Thymus (tissue), 11 donors: ENCODE measurements at regions not wholly inside any gene's neighbourhood (a gene's known extent, or its start where the extent isn't known, plus 50 kb on each side); places are given as distances from the start of the nearest gene placed in this dataset.
"Not testable (repeated sequence)": the region's sequence is repeated elsewhere in the genome, so short reads cannot be mapped to it uniquely, and the experiment has no call there.

Source experiments
- DNase-seq, 9 donors: peaks; one replicate each; pipeline ENCODE4 v3.0.0-alpha.2; 2013; ENCODE audit warnings: low spot score in 9 of 9, low read depth in 6 of 9, missing footprints in 1 of 9
- H3K27ac ChIP-seq, 2 donors: one replicate each; pipeline ENCODE4 v1.5.1; 2013; ENCODE audit warnings: control low read depth in 1 of 2, low read depth in 1 of 2, low read length in 1 of 2, mild to moderate bottlenecking in 1 of 2, moderate library complexity in 1 of 2
- H3K27me3 ChIP-seq, 2 donors: one replicate each; pipeline ENCODE4 v1.5.1; 2013; ENCODE audit warnings: low read length in 1 of 2; ENCODE audit not compliant: control insufficient read depth in 2 of 2, insufficient read depth in 1 of 2
- H3K36me3 ChIP-seq, 2 donors: one replicate each; pipeline ENCODE4 v1.5.1; 2013; ENCODE audit warnings: low read length in 1 of 2, mild to moderate bottlenecking in 1 of 2, moderate library complexity in 1 of 2; ENCODE audit not compliant: control insufficient read depth in 2 of 2, insufficient read depth in 2 of 2
- H3K4me1 ChIP-seq, 2 donors: one replicate each; pipeline ENCODE4 v1.5.1; 2013; ENCODE audit warnings: low read length in 2 of 2; ENCODE audit not compliant: control insufficient read depth in 2 of 2, insufficient read depth in 2 of 2
- H3K4me3 ChIP-seq, 2 donors: one replicate each; pipeline ENCODE4 v1.5.1; 2013; ENCODE audit warnings: low read length in 2 of 2, control low read depth in 1 of 2, mild to moderate bottlenecking in 1 of 2
- H3K9me3 ChIP-seq, 2 donors: one replicate each; pipeline ENCODE4 v1.5.1; 2013; ENCODE audit warnings: low read length in 1 of 2, mild to moderate bottlenecking in 1 of 2; ENCODE audit not compliant: control insufficient read depth in 2 of 2, insufficient read depth in 1 of 2
- WGBS: extraction: QIAGEN DNeasy Blood & Tissue Kit; methylation state at CpG from one replicate; pipeline ENCODE4 v1.1.7; 2013; 5-methylcytosine and 5-hydroxymethylcytosine counted together
- donor health status: healthy.

DNA sequence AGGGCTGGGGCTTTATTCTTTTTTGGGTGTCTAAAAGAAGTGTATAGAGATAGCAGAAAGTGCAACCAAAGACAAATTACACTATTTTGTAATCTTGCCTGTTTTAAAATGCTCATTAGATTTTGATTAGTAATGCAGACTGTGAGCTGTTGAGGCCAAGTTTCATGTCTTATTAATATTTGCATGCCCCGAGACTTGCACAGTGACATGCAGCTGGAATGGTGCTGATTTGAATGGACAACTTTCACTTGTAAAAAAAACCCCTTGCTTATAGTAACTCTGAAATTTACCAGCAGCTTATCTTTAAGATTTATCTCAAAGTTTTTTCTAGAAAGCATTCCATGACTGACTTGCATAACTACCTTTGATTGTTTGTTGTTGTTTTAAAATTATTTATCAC is 835.1 kb upstream of the IGFBP7 start:
- no peaks in the 10 kb centered on the region for H3K36me3 ChIP-seq
- H3K27ac ChIP-seq: no peak overlapping the region
- no peak for DNase-seq
- H3K4me3 ChIP-seq: no peak overlapping the region
- no peaks in the 10 kb centered on the region for H3K4me1 ChIP-seq
- 92% methylated on average over 1 of the region's 1 CpG for WGBS
- no peaks in the 10 kb centered on the region for H3K27me3 ChIP-seq
- H3K9me3 ChIP-seq: no peaks in the 10 kb centered on the region

DNA sequence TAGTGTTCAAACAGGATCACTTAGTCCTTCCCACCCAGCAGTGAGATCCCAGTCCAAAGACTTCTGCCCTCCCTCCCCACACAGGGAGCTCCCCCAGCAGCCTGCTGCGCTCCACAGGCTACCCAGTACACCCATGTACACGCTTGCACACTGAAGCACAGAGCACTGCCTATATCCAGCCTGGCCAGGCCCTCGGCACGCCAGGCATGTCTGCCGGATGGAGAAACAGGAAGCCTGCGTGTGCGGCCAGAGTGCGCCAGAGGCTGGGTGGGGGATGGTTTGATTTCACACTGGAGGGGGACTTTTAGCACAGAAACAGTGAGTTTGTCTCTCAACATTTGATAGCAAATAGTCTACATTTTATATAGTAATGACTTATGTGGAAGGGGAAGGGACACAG is 833.5 kb upstream of the IGFBP7 start:
- H3K27ac ChIP-seq: no peak overlapping the region
- no peaks in the 10 kb centered on the region for H3K9me3 ChIP-seq
- WGBS: 53% methylated on average over 8 of the region's 8 CpGs
- no peaks in the 10 kb centered on the region for H3K4me1 ChIP-seq
- no peaks in the 10 kb centered on the region for H3K36me3 ChIP-seq
- DNase-seq: no peak
- no peaks in the 10 kb centered on the region for H3K27me3 ChIP-seq
- no peak overlapping the region for H3K4me3 ChIP-seq

DNA sequence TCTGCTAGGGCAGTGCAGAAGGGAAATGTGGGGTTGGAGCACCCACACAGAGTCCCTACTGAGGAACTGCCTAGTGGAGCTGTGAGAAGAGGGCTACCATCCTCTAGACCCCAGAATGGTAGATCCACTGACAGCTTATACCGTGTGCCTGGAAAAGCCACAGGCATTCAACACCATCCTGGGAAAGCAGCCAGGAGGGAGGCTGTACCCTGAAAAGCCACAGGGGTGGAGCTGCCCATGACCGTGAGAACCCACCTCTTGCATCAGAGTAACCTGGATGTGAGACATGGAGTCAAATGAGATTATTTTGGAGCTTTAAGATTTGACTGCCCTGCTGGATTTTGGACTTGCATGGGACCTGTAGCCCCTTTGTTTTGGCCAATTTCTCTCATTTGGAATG is 827.1 kb upstream of the IGFBP7 start:
- 93% methylated on average over 2 of the region's 2 CpGs for WGBS
- H3K4me1 ChIP-seq, H3K27ac ChIP-seq, H3K4me3 ChIP-seq, H3K27me3 ChIP-seq, DNase-seq, H3K9me3 ChIP-seq, H3K36me3 ChIP-seq: not testable (repeated sequence)

DNA sequence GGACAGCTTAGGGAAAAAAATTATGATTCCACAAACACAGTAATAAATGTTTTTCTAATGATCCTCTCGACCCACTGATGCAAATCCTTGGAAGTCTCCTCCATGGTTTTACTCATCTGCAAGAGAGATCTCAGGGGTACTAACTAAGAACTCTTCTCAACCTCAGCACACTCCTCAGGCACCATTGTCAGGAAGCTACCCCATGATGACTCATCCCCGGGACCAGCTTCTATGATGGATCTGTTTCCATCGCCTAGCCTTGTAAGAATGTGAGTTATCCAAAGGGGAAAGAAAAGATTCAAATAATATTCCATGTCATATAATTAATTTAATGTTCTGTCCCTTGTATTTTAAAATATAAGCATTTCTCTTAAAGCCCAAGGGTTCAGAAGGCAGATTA is 816.1 kb upstream of the IGFBP7 start:
- WGBS: 89% methylated on average over 3 of the region's 3 CpGs

DNA sequence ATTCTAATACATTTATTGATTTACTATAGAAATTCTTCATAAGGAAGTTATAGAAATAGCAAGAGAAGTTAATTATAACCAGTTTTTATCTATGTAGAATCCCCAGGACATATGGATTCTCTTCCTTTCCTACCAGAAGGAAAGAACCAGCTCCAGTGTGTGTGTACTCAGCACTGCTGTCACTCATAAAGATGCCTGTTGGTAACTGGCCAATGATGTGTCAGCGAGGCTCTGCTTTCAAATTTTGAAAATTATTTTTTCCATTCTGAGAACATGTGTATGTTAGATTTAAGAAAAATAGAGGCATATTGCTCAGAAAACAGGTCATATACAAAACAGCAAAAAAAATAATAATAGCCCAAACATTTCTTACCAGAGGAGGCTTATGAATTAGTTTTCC is 814.8 kb upstream of the IGFBP7 start:
- no peak overlapping the region for H3K4me3 ChIP-seq
- no peaks in the 10 kb centered on the region for H3K36me3 ChIP-seq
- no peak overlapping the region for H3K27ac ChIP-seq
- no peak for DNase-seq
- no peaks in the 10 kb centered on the region for H3K4me1 ChIP-seq
- no peaks in the 10 kb centered on the region for H3K27me3 ChIP-seq
- 90% methylated on average over 1 of the region's 1 CpG for WGBS
- no peaks in the 10 kb centered on the region for H3K9me3 ChIP-seq

More for the DNA sequence above, 816.1 kb upstream of the IGFBP7 start:
- Histone ChIP-seq H3K4me1 (no peaks in the 10 kb centered on the region), H3K36me3 (no peaks in the 10 kb centered on the region), H3K4me3 (no peak overlapping the region), H3K27ac (no peak overlapping the region), H3K27me3 (no peaks in the 10 kb centered on the region), H3K9me3 (no peaks in the 10 kb centered on the region)
- no peak for DNase-seq

DNA sequence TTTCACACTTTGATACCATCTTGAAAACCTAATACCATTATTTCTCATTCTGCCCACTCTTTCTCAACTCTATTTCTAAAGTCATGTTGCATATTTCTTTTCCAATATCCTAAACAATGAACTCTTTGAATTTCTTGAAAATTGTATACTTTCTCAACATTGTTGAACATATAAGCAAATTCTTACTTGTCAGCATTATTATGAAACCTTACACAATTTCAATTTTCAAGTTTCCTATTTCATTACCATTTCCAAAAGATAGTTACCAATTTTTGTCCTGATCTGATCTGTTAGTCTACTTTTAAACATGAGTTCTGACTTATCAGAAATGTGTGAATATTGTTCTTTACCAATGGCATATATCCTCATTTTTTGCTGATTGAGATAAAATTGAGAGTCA is 806.3 kb upstream of the IGFBP7 start:
- Histone ChIP-seq H3K9me3 (peaks cover 0 to 5% of the 10 kb centered on the region in 2 donors), H3K4me3 (no peak overlapping the region), H3K27ac (no peak overlapping the region), H3K36me3 (no peaks in the 10 kb centered on the region), H3K27me3 (no peaks in the 10 kb centered on the region), H3K4me1 (no peaks in the 10 kb centered on the region)
- no peak for DNase-seq

DNA sequence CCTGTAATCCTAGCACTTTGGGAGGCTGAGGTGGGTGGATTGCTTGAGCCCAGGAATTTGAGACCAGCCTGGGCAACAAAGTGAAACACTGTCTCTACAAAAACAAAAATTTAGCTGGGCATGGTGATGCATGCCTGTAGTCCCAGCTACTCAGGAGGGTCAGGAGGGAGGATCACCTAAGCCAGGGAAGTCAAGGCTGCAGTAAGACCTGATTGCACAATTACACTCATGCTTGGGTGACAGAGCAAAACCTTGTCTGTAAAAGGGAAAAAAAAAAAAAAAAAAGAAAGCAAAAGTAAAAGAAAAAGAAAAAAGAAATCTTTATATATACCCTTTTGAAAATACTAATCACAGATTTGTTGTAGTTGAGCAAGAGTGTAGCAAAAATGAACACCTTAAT is 801.0 kb upstream of the IGFBP7 start:
- no peaks in the 10 kb centered on the region for H3K4me1 ChIP-seq
- H3K36me3 ChIP-seq: no peaks in the 10 kb centered on the region
- DNase-seq: no peak
- no peak overlapping the region for H3K27ac ChIP-seq
- H3K9me3 ChIP-seq: no peaks in the 10 kb centered on the region
- no peak overlapping the region for H3K4me3 ChIP-seq
- no peaks in the 10 kb centered on the region for H3K27me3 ChIP-seq

DNA sequence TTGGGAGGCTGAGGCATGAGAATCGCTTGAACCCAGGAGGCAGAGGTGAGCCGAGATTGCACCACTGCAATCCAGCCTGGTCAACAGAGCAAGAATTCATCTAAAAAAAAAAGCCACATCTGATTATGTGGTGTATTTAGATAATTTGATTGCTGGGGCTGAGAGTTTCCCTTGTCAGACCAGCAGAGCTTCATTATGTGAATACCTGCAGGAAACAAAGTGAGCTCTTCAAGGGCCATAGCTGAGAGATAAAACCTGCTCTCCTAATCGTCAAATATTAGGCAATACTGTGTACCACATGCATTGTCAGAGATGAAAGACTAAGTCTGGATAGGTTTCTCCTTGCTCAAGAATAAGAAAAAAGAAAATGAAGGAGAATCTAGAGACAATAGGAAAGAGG is 800.0 kb upstream of the IGFBP7 start:
- Histone ChIP-seq H3K27me3 (no peaks in the 10 kb centered on the region), H3K9me3 (no peaks in the 10 kb centered on the region), H3K4me3 (no peak overlapping the region), H3K27ac (no peak overlapping the region), H3K4me1 (no peaks in the 10 kb centered on the region), H3K36me3 (no peaks in the 10 kb centered on the region)
- DNase-seq: no peak
- 96% methylated on average over 3 of the region's 3 CpGs for WGBS

DNA sequence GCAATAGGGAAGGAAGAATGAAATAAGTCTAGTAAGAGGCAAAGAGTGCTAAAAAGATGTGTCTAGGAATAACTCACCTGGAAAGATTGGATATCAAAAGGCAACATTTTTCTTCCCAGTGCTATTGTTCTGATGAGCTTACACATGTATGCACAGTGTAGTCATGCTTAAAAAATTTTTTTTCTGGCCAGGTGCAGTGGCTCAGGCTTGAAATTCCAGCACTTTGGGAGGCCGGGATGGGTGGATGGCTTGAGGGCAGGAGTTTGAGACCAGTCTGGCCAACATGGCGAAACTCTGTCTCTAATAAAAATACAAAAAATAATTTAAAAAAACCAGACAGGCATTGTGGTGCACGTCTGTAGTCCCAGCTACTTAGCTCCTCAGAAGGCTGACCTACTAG is 795.8 kb upstream of the IGFBP7 start:
- no peak for DNase-seq
- WGBS: 92% methylated on average over 3 of the region's 3 CpGs

DNA sequence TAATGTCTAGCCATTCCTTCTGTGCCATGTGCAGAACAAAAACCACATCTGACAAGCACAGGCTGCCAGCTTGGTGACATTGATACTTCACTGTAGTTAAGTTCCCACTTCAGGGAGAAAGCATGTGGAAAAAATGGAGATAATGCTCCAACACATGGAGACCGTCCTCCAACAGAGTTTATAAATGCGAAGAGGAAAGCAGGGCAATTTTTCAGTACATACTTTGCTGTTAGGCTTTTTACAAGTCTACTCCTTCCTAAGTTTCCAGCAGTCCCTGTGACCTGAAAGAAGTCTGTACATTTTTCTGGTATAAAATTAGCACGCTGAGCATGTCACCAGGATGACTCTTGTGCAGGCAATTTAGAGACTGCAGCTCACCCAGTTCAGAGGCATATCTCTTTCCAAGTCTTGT is 766.9 kb upstream of the IGFBP7 start:
- DNase-seq: no peak
- H3K36me3 ChIP-seq: no peaks in the 10 kb centered on the region
- no peaks in the 10 kb centered on the region for H3K27me3 ChIP-seq
- no peak overlapping the region for H3K4me3 ChIP-seq
- no peaks in the 10 kb centered on the region for H3K4me1 ChIP-seq
- no peak overlapping the region for H3K27ac ChIP-seq
- H3K9me3 ChIP-seq: no peaks in the 10 kb centered on the region
- 91% methylated on average over 3 of the region's 3 CpGs for WGBS

More for the DNA sequence above, 795.8 kb upstream of the IGFBP7 start:
- Histone ChIP-seq H3K4me1 (no peaks in the 10 kb centered on the region), H3K9me3 (no peaks in the 10 kb centered on the region), H3K4me3 (no peak overlapping the region), H3K27ac (no peak overlapping the region), H3K27me3 (no peaks in the 10 kb centered on the region), H3K36me3 (no peaks in the 10 kb centered on the region)
